ENCODE measurements at regions not wholly inside any gene's neighbourhood (a gene's known extent, or its start where the extent isn't known, plus 50 kb on each side); places are given as distances from the start of the nearest gene placed in this dataset.
A peak's percentile ranks its signal among the peaks of the same experiment; 100 is the strongest.

DNA sequence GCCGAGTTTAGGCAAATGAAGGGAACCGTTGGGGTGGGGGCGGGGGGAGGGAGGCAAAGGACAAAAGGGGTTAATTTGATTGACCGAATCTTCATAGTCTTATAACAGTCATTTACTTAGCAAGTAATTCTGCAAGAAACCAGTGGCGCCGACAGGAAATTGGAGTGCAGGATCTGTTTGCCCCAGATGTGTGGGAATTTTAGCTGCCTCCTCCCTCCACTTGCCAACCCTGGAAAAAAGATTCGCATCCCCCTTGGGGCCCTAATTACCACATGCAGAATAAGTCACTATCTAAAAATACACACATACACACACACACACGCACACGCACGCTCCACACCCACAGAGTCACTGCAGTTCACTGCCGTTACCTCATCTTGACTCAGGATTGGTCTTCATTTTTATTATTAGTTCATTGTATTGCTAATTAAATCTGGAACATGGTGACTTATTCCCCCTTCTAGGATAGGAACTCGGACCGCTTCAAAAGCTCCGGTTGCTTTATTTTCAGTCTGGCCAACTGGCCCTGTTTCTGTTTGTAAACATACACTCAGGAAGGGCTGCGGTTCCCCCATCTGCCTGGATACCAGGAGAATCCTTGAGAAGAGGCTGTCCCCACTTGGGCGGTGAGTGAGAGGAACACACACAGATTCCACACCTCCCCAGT, 241.6 kb upstream of the SALL1 start:
- DNase-seq (ENCODE audit: low read depth, low spot score), result peak; percentile 42
- Histone ChIP-seq H3K9me3 (ENCODE audit: control insufficient read depth, insufficient read depth, low read length) (peaks cover 6% of the 10 kb centered on the region), H3K27ac (ENCODE audit: low read depth, low read length) (peak overlapping the region; percentile 42), H3K27me3 (ENCODE audit: control insufficient read depth, insufficient read depth, low read length) (no peaks in the 10 kb centered on the region), H3K4me3 (ENCODE audit: low read depth, low read length) (no peak overlapping the region)
- CTCF ChIA-PET, result interaction anchor here (0.5 to 0.9 kb wide), 2 partner anchors 369 to 586 kb away, joined by 3 read pairs; no protein-coding TSS in a partner anchor
- TF ChIP-seq, protein P1, sequence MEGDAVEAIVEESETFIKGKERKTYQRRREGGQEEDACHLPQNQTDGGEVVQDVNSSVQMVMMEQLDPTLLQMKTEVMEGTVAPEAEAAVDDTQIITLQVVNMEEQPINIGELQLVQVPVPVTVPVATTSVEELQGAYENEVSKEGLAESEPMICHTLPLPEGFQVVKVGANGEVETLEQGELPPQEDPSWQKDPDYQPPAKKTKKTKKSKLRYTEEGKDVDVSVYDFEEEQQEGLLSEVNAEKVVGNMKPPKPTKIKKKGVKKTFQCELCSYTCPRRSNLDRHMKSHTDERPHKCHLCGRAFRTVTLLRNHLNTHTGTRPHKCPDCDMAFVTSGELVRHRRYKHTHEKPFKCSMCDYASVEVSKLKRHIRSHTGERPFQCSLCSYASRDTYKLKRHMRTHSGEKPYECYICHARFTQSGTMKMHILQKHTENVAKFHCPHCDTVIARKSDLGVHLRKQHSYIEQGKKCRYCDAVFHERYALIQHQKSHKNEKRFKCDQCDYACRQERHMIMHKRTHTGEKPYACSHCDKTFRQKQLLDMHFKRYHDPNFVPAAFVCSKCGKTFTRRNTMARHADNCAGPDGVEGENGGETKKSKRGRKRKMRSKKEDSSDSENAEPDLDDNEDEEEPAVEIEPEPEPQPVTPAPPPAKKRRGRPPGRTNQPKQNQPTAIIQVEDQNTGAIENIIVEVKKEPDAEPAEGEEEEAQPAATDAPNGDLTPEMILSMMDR (IDR thresholded peaks at IDR 0.05; ENCODE audit: low read depth, low read length), result no peak
- POLR2A ChIA-PET, result no interaction called here

DNA sequence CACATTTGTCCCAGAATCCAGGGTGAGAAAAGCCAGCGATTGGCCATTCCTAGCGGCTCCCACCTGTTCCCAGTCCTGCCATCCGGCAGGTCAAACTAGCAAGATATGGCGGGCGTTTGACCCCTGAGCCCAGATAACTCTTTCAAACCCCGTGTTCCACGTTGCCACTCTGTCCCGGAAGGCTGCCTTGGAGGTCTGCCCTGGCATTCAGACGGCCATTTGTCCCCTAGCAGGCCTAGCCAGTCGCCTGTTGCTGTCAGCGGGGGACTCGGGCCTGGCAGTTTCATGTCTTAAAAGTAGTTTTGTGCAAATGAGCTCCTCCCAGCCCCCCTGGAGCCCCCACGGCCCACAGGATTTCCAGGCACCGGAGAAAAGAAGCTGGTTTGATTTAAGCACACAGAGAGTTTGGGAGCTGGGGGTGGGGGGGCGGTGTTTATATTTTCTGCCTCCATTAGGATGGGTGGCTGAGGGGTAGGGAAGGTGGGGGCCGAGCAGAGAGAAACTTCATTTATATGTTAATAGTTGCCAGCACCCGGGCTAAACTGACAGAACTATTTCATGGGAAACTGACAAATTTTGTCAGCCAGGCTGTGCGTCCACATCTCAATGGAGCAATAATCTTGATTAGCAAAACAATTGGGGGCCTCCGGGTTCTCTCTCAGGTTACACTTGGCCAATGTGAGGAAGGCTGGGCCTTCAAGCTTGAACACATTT, 240.9 kb upstream of the SALL1 start:
- ChIA-PET POLR2A (no interaction called here), CTCF (no interaction called here)
- Histone ChIP-seq H3K27me3 (ENCODE audit: control insufficient read depth, insufficient read depth, low read length) (no peaks in the 10 kb centered on the region), H3K9me3 (ENCODE audit: control insufficient read depth, insufficient read depth, low read length) (peaks cover 6% of the 10 kb centered on the region), H3K4me3 (ENCODE audit: low read depth, low read length) (no peak overlapping the region), H3K27ac (ENCODE audit: low read depth, low read length) (peak overlapping the region; percentile 42)
- DNase-seq (ENCODE audit: low read depth, low spot score), result no peak
- TF ChIP-seq, protein P1 (IDR thresholded peaks at IDR 0.05; ENCODE audit: low read depth, low read length), result no peak

DNA sequence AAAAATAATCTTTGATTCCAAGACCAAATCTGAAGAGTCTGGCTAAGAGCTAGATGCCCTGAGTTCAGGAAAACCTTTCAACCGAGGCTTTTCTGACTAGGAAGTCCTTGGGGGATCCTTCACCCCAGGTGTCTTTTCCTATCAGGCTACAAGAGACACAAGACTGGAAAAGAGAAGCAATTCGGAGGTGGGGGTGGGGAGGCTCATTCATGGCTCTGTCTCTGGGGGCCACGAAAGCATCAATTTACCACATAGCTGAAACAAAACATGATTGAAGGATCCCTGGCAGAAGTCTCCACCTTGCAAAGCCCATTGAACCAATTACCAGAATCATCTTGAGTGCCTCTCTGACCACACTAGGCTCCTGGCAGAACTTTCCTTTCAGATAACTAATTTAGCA, 239.8 kb upstream of the SALL1 start:
- H3K27ac ChIP-seq (ENCODE audit: low read depth, low read length), result no peak overlapping the region
- CTCF ChIA-PET, result no interaction called here
- no peak for DNase-seq (ENCODE audit: low read depth, low spot score)
- TF ChIP-seq, protein P1 (IDR thresholded peaks at IDR 0.05; ENCODE audit: low read depth, low read length), result no peak
- peaks cover 2% of the 10 kb centered on the region for H3K27me3 ChIP-seq (ENCODE audit: control insufficient read depth, insufficient read depth, low read length)
- no peak overlapping the region for H3K4me3 ChIP-seq (ENCODE audit: low read depth, low read length)
- POLR2A ChIA-PET, result no interaction called here
- H3K9me3 ChIP-seq (ENCODE audit: control insufficient read depth, insufficient read depth, low read length), result peaks cover 6% of the 10 kb centered on the region

DNA sequence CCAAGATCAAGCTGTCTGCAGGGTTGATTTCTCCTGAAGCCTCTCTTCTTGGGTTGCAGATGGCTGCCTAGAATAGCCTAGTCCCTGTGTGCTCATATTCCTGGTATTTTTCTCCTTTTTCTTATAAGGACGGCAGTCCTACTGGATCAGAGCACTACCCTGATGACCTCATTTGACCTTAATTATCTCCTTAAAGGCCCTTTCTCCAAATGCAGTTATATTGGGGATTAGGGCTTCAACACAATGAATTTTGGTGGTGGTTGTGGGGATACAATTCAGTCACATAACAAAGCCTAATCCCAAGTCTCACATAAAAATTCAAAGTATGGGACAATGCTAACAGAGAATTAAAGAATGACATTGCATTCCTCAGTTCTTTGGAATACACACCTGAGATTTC, 238.8 kb upstream of the SALL1 start:
- TF ChIP-seq, protein P1 (IDR thresholded peaks at IDR 0.05; ENCODE audit: low read depth, low read length), result no peak
- Histone ChIP-seq H3K9me3 (ENCODE audit: control insufficient read depth, insufficient read depth, low read length) (peaks cover 6% of the 10 kb centered on the region), H3K4me3 (ENCODE audit: low read depth, low read length) (no peak overlapping the region), H3K27ac (ENCODE audit: low read depth, low read length) (no peak overlapping the region), H3K27me3 (ENCODE audit: control insufficient read depth, insufficient read depth, low read length) (peaks cover 2% of the 10 kb centered on the region)
- DNase-seq (ENCODE audit: low read depth, low spot score), result no peak
- ChIA-PET POLR2A (no interaction called here), CTCF (no interaction called here)

DNA sequence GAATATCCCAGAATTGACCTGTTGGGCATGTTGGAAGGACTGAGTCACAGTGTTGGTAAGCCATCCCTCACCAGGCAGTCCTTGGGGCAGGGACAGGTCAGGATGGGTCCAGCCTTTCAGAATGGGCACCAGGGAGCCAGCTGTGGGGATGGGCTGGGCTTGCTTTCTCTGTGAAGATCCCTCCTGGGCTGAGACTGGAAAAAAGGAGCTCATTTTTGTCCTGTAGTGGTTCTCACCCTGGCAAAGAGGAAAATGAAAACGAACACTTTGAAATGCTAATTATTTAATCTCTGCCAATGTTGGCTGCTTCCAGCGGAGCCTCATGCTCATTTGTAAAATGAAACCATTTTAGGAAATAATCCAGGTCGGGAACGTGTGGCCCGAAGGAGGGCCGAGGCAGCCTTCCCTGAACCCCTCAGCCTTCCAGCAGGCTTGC, 237.5 kb upstream of the SALL1 start:
- Histone ChIP-seq H3K4me3 (ENCODE audit: low read depth, low read length) (no peak overlapping the region), H3K27me3 (ENCODE audit: control insufficient read depth, insufficient read depth, low read length) (peaks cover 2% of the 10 kb centered on the region), H3K9me3 (ENCODE audit: control insufficient read depth, insufficient read depth, low read length) (peaks cover 6% of the 10 kb centered on the region), H3K27ac (ENCODE audit: low read depth, low read length) (no peak overlapping the region)
- CTCF ChIA-PET, result no interaction called here
- TF ChIP-seq, protein P1 (IDR thresholded peaks at IDR 0.05; ENCODE audit: low read depth, low read length), result no peak
- POLR2A ChIA-PET, result no interaction called here
- DNase-seq (ENCODE audit: low read depth, low spot score), result no peak
